ENCODE measurements at regions not wholly inside any gene's neighbourhood (a gene's known extent, or its start where the extent isn't known, plus 50 kb on each side); places are given as distances from the start of the nearest gene placed in this dataset.

DNA sequence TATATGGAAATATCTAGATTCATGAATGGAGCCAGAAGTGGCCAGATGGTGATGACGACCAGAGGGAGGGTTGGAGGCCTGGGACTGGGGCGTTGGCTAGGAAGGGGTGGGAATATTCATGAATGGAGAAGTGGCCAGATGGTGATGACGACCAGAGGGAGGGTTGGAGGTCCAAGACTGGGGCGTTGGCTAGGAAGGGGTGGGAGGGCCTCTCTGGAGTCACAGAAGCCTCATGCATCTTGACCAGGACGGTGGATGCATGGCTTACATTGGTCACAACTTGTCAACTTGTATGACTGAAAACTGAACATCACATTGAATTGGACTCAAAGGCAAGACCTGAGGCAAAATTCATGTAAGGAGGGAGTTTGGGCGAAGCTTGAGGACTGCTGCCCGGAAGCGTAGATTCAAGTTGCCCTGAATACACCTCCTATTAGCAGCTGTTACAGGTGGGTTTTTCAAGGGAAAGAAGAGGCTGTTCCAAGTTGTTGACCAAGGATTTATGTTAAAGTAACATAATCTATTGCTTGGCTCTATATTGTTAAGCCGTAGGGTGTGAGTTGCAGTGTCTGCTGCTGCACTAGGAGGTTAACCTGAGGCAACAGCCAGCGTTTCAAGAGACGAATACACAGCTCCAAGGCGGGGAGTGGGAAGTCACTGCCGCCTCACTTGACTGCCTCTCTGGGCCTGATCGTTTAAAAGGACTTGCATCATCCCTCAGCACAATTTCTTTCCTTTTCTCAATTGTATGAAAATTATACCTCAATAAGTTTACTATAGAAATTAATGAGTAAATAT, 55.1 kb upstream of the FAM20C start:
- Histone ChIP-seq H3K36me3 (no peaks in the 10 kb centered on the region), H3K4me1 (peaks cover 7 to 19% (median 14%) of the 10 kb centered on the region in 4 donors), H3K4me3 (no peak overlapping the region), H3K9me3 (no peaks in the 10 kb centered on the region), H3K27ac (no peak overlapping the region), H3K27me3 (no peaks in the 10 kb centered on the region)
- no peak for DNase-seq
- intact Hi-C loops (cut with DNase I; ENCODE audit: low total_unique reads): no loop called here
- TF ChIP-seq, protein P1, sequence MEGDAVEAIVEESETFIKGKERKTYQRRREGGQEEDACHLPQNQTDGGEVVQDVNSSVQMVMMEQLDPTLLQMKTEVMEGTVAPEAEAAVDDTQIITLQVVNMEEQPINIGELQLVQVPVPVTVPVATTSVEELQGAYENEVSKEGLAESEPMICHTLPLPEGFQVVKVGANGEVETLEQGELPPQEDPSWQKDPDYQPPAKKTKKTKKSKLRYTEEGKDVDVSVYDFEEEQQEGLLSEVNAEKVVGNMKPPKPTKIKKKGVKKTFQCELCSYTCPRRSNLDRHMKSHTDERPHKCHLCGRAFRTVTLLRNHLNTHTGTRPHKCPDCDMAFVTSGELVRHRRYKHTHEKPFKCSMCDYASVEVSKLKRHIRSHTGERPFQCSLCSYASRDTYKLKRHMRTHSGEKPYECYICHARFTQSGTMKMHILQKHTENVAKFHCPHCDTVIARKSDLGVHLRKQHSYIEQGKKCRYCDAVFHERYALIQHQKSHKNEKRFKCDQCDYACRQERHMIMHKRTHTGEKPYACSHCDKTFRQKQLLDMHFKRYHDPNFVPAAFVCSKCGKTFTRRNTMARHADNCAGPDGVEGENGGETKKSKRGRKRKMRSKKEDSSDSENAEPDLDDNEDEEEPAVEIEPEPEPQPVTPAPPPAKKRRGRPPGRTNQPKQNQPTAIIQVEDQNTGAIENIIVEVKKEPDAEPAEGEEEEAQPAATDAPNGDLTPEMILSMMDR (IDR thresholded peaks at IDR 0.05): no peak
- TF ChIP-seq EP300 (IDR thresholded peaks at IDR 0.05) (no peak), POLR2A (IDR thresholded peaks at IDR 0.05) (no peak), POLR2AphosphoS5 (IDR thresholded peaks at IDR 0.05) (no peak)
- WGBS, 5 donors: 83 to 89% (median 84%) methylated on average over 14 of the region's 14 CpGs

DNA sequence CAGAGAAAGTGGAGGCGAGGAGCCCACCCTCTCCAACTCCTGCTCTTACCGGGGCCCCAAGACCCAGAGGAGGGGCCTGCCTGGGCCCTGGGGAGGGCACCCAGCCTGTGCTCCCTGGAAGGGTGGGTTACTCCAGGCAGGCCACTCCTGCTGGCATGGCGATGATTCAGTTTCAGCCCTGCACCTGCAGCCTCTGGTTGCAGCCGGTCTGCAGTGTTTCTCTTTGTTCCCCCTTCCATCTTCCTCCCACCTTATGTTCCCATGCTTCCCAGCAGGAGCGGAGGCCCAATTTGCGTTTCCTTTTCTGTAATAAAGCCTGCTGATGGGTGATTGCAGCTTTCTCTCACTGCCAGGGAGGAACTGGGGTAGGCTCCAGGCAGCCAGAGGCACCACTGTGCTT, 53.2 kb upstream of the FAM20C start:
- intact Hi-C loops (cut with DNase I; ENCODE audit: low total_unique reads): no loop called here
- no peaks in the 10 kb centered on the region for H3K9me3 ChIP-seq
- H3K36me3 ChIP-seq: no peaks in the 10 kb centered on the region
- no peaks in the 10 kb centered on the region for H3K27me3 ChIP-seq
- H3K4me1 ChIP-seq: peaks cover 25 to 37% (median 32%) of the 10 kb centered on the region in 4 donors
- H3K27ac ChIP-seq: no peak overlapping the region
- H3K4me3 ChIP-seq: no peak overlapping the region
- TF ChIP-seq POLR2AphosphoS5 (IDR thresholded peaks at IDR 0.05) (no peak), EP300 (IDR thresholded peaks at IDR 0.05) (no peak), POLR2A (IDR thresholded peaks at IDR 0.05) (no peak)
- TF ChIP-seq, protein P1 (IDR thresholded peaks at IDR 0.05): no peak
- DNase-seq: no peak
- WGBS, 5 donors: 61 to 84% (median 69%) methylated on average over 6 of the region's 6 CpGs

GRCh38 chr7:139561-140243, 52.7 kb upstream of the FAM20C start:
- intact Hi-C loops (cut with DNase I; ENCODE audit: low total_unique reads): no loop called here
- DNase-seq: no peak

GRCh38 chr7:140996-141395, 51.4 kb upstream of the FAM20C start:
- WGBS, 5 donors: 68 to 83% (median 75%) methylated on average over 6 of the region's 6 CpGs
- intact Hi-C loops (cut with DNase I; ENCODE audit: low total_unique reads): no loop called here

More at GRCh38 chr7:139561-140243, 52.7 kb upstream of the FAM20C start:
- H3K4me3 ChIP-seq: no peak overlapping the region
- 81 to 95% (median 88%) methylated on average over 10 to 22 of the region's 22 CpGs for WGBS, 5 donors
- no peaks in the 10 kb centered on the region for H3K9me3 ChIP-seq
- TF ChIP-seq POLR2A (IDR thresholded peaks at IDR 0.05) (no peak), POLR2AphosphoS5 (IDR thresholded peaks at IDR 0.05) (no peak), EP300 (IDR thresholded peaks at IDR 0.05) (no peak)
- TF ChIP-seq, protein P1 (IDR thresholded peaks at IDR 0.05): no peak
- H3K4me1 ChIP-seq: peaks cover 31 to 43% (median 37%) of the 10 kb centered on the region in 4 donors
- no peak overlapping the region for H3K27ac ChIP-seq
- no peaks in the 10 kb centered on the region for H3K36me3 ChIP-seq
- H3K27me3 ChIP-seq: no peaks in the 10 kb centered on the region

More at GRCh38 chr7:140996-141395, 51.4 kb upstream of the FAM20C start:
- Histone ChIP-seq H3K4me1 (peaks cover 34 to 48% (median 37%) of the 10 kb centered on the region in 4 donors), H3K27ac (peak overlapping the region in 1 of 5 donors; percentile 81), H3K9me3 (no peaks in the 10 kb centered on the region), H3K27me3 (no peaks in the 10 kb centered on the region), H3K4me3 (no peak overlapping the region), H3K36me3 (no peaks in the 10 kb centered on the region)
- TF ChIP-seq EP300 (IDR thresholded peaks at IDR 0.05): no peak
- TF ChIP-seq, protein P1 (IDR thresholded peaks at IDR 0.05): no peak
- no peak for DNase-seq
